GM06990 (cell line): ENCODE measurements at regions not wholly inside any gene's neighbourhood (a gene's known extent, or its start where the extent isn't known, plus 50 kb on each side); places are given as distances from the start of the nearest gene placed in this dataset.

Experiments used
- DNase-seq: peaks from one replicate; pipeline ENCODE4 v3.0.0-alpha.2; 2011; ENCODE audit not compliant: insufficient read length; ENCODE audit errors: extremely low read depth
- H3K27me3 ChIP-seq: replicated peaks from 2 replicates; pipeline ENCODE4 v1.6.0; 2011; ENCODE audit warnings: low read length; ENCODE audit not compliant: control insufficient read depth, insufficient read depth
- H3K36me3 ChIP-seq: 2 replicates; pipeline ENCODE4 v1.5.1; 2011; ENCODE audit warnings: low read length; ENCODE audit not compliant: control insufficient read depth, insufficient read depth
- H3K4me3 ChIP-seq: replicated peaks from 2 replicates; pipeline ENCODE4 v1.5.1; 2011; ENCODE audit warnings: low read depth, mild to moderate bottlenecking, control low read depth, low read length
- CTCF ChIP-seq: IDR thresholded peaks from 2 replicates; pipeline ENCODE4 v1.5.1; 2011; ENCODE audit warnings: low read length, control low read depth, mild to moderate bottlenecking, inconsistent platforms; ENCODE audit not compliant: insufficient read depth, poor library complexity, severe bottlenecking

- no peak for DNase-seq
- Histone ChIP-seq H3K27me3 (no peaks in the 10 kb centered on the region), H3K4me3 (no peak overlapping the region), H3K36me3 (no peaks in the 10 kb centered on the region)
- no peak for TF ChIP-seq CTCF
These were observed 314.2 kb upstream of the CCL2 start for GRCh38 chr17:33940769-33941370.

GRCh38 chr17:33941744-33942143 lies 313.3 kb upstream of the CCL2 start:
- H3K36me3 ChIP-seq, result no peaks in the 10 kb centered on the region
- H3K27me3 ChIP-seq, result no peaks in the 10 kb centered on the region
- DNase-seq, result no peak
- no peak for TF ChIP-seq CTCF
- H3K4me3 ChIP-seq, result no peak overlapping the region

GRCh38 chr17:33942414-33942813 lies 312.7 kb upstream of the CCL2 start:
- no peak overlapping the region for H3K4me3 ChIP-seq
- no peaks in the 10 kb centered on the region for H3K27me3 ChIP-seq
- TF ChIP-seq CTCF, result no peak
- no peaks in the 10 kb centered on the region for H3K36me3 ChIP-seq
- DNase-seq, result no peak

- no peaks in the 10 kb centered on the region; the same call in 1 of the 2 replicates for H3K27me3 ChIP-seq
- H3K36me3 ChIP-seq, result no peaks in the 10 kb centered on the region
- DNase-seq, result no peak
- H3K4me3 ChIP-seq, result no peak overlapping the region
- no peak for TF ChIP-seq CTCF
These were observed 310.7 kb upstream of the CCL2 start for GRCh38 chr17:33944412-33944811.

- no peak for DNase-seq
- no peak for TF ChIP-seq CTCF
- no peaks in the 10 kb centered on the region for H3K36me3 ChIP-seq
- H3K4me3 ChIP-seq, result no peak overlapping the region
- H3K27me3 ChIP-seq, result no peaks in the 10 kb centered on the region; the same call in 1 of the 2 replicates
These were observed 310.3 kb upstream of the CCL2 start for GRCh38 chr17:33944826-33945225.
